DND-41 (cell line): ENCODE measurements at regions not wholly inside any gene's neighbourhood (a gene's known extent, or its start where the extent isn't known, plus 50 kb on each side); places are given as distances from the start of the nearest gene placed in this dataset.

Source experiments
- EZH2 ChIP-seq: IDR thresholded peaks from 3 replicates; pipeline ENCODE4 v1.6.1; 2012; ENCODE audit warnings: borderline replicate concordance, low read depth, mild to moderate bottlenecking, moderate library complexity, low read length, inconsistent platforms; ENCODE audit not compliant: severe bottlenecking
- TF ChIP-seq, protein P1 (sequence below): IDR thresholded peaks from 2 replicates; pipeline ENCODE4 v1.5.1; 2012; ENCODE audit warnings: borderline replicate concordance, low read length, moderate library complexity, mild to moderate bottlenecking; ENCODE audit not compliant: poor library complexity, severe bottlenecking; ENCODE audit errors: extremely low read depth

DNA sequence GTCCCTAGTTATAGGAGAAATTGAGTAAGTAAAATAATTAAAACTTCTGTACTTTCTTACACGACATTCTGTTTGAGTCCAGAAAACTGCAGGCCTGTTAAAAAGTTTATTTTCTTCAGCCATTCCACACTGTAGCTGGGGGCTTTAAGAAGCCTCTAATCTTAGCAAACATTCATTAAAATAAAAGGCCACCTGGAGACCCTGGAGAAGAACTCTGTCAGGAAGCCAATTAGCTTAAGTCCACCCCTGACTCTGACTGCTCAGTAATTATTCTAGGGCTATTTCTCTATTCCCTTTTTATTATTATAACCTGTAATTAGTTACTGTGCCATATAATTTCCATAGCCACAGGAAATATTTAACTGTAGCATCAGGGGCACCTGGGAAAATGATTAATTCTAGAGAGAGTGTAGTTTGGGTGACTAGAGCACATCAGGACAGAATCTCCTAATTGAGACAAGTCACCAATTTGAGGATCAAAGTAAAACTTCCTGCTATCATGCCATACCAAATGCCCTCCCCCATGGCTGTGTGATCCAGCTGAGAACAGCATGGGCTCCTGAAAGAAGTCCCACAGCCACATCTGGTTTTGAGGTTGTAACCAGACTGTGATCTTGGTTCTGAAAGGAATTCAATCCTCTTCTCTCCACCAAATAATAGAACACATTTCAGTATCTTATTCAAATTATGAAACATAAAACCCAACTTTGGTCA, 1302.3 kb downstream of the XPNPEP1 start:
- TF ChIP-seq, protein P1, sequence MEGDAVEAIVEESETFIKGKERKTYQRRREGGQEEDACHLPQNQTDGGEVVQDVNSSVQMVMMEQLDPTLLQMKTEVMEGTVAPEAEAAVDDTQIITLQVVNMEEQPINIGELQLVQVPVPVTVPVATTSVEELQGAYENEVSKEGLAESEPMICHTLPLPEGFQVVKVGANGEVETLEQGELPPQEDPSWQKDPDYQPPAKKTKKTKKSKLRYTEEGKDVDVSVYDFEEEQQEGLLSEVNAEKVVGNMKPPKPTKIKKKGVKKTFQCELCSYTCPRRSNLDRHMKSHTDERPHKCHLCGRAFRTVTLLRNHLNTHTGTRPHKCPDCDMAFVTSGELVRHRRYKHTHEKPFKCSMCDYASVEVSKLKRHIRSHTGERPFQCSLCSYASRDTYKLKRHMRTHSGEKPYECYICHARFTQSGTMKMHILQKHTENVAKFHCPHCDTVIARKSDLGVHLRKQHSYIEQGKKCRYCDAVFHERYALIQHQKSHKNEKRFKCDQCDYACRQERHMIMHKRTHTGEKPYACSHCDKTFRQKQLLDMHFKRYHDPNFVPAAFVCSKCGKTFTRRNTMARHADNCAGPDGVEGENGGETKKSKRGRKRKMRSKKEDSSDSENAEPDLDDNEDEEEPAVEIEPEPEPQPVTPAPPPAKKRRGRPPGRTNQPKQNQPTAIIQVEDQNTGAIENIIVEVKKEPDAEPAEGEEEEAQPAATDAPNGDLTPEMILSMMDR, result no peak
- no peak for TF ChIP-seq EZH2
